ENCODE measurements at regions not wholly inside any gene's neighbourhood (a gene's known extent, or its start where the extent isn't known, plus 50 kb on each side); places are given as distances from the start of the nearest gene placed in this dataset.

GRCh38 chr14:97156705-97157104 lies 359.5 kb downstream of the VRK1 start:
- Histone ChIP-seq H3K4me1 (ENCODE audit: insufficient read depth, low read length) (no peaks in the 10 kb centered on the region), H3K79me2 (ENCODE audit: insufficient read depth, low read length) (no peaks in the 10 kb centered on the region), H3K4me2 (ENCODE audit: low read depth, low read length) (no peak overlapping the region), H3K27me3 (ENCODE audit: control insufficient read depth in 1 of 2, insufficient read depth in 2 of 2, low read length in 2 of 2) (no peaks in the 10 kb centered on the region), H3K4me3 (replicated peaks in 1 of 3; ENCODE audit: insufficient read depth in 1 of 3, low read depth in 2 of 3, low read length in 3 of 3) (no peak overlapping the region), H3K9ac (ENCODE audit: insufficient read depth, low read depth, low read length) (no peak overlapping the region), H4K20me1 (ENCODE audit: insufficient read depth, low read length) (no peaks in the 10 kb centered on the region), H3K9me3 (ENCODE audit: low read length) (peaks cover 11% of the 10 kb centered on the region), H3K27ac (ENCODE audit: extremely low read length, insufficient read depth, low read length) (no peak overlapping the region), H3K36me3 (replicated peaks in 1 of 2; ENCODE audit: control insufficient read depth in 1 of 2, insufficient read depth in 2 of 2, low read length in 2 of 2) (no peaks in the 10 kb centered on the region), H2AFZ (ENCODE audit: low read length) (no peak overlapping the region)
- in situ Hi-C loops (cut with HindIII; ENCODE audit: extremely low pct_ligation_motif_present, low pct_unique_long_range_greater_than_20kb) (no loop called here), intact Hi-C loops (cut with micrococcal nuclease; ENCODE audit: unreplicated experiment) (no loop called here)
- DNase-seq (ENCODE audit: low spot score) (no peak), FAIRE-seq (no peak), ATAC-seq (no peak)
- WGBS (ENCODE audit: low lambda C conversion rate) = 28% methylated on average over 5 of the region's 5 CpGs
- TF ChIP-seq DR1 (CRISPR knock-in tag; IDR thresholded peaks at IDR 0.05) (no peak), ELF1 (CRISPR knock-in tag; IDR thresholded peaks at IDR 0.05) (no peak)
- ChIA-PET POLR2A (no interaction called here), CTCF (ENCODE audit: low intra/inter-chr PET ratio, low total read pairs) (no interaction called here)
- BruUV-seq (replicated peaks) = no TSS peak

DNA sequence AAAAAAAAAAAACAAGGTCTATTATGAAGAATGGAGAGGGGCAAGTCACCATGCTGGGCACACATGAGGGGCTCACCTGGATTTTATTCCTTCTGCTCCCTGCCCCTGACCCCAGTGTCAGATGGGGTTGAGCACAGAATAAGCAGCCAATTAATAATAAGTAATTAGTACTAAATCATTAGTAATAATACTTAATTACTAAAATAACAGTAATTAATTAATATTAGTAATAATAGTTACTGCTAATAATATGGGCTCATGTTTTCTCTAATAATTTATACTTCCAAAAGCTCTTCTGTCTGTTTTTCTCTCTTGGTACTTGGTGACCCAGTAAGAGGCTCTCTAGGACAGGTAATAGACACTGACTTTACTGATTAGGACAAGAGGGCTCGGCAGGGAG lies 360.9 kb downstream of the VRK1 start:
- Histone ChIP-seq H3K27ac (ENCODE audit: extremely low read length, insufficient read depth, low read length) (no peak overlapping the region), H4K20me1 (ENCODE audit: insufficient read depth, low read length) (no peaks in the 10 kb centered on the region), H3K4me1 (ENCODE audit: insufficient read depth, low read length) (no peaks in the 10 kb centered on the region), H2AFZ (ENCODE audit: low read length) (no peak overlapping the region), H3K9ac (ENCODE audit: insufficient read depth, low read depth, low read length) (no peak overlapping the region), H3K79me2 (ENCODE audit: insufficient read depth, low read length) (no peaks in the 10 kb centered on the region), H3K4me2 (ENCODE audit: low read depth, low read length) (no peak overlapping the region), H3K27me3 (ENCODE audit: control insufficient read depth in 1 of 2, insufficient read depth in 2 of 2, low read length in 2 of 2) (no peaks in the 10 kb centered on the region), H3K36me3 (replicated peaks in 1 of 2; ENCODE audit: control insufficient read depth in 1 of 2, insufficient read depth in 2 of 2, low read length in 2 of 2) (no peaks in the 10 kb centered on the region), H3K4me3 (replicated peaks in 1 of 3; ENCODE audit: insufficient read depth in 1 of 3, low read depth in 2 of 3, low read length in 3 of 3) (no peak overlapping the region), H3K9me3 (ENCODE audit: low read length) (peaks cover 11% of the 10 kb centered on the region)
- CTCF ChIA-PET (ENCODE audit: low intra/inter-chr PET ratio, low total read pairs) = no interaction called here
- BruUV-seq (replicated peaks) = no TSS peak
- intact Hi-C loops (cut with micrococcal nuclease; ENCODE audit: unreplicated experiment) = no loop called here
- ATAC-seq = no peak
- in situ Hi-C loops (cut with HindIII; ENCODE audit: extremely low pct_ligation_motif_present, low pct_unique_long_range_greater_than_20kb) = no loop called here
- POLR2A ChIA-PET = no interaction called here
- no peak for DNase-seq (ENCODE audit: low spot score)
- no peak for TF ChIP-seq PLSCR1 (CRISPR knock-in tag; IDR thresholded peaks at IDR 0.05; ENCODE audit: borderline replicate concordance)
- TF ChIP-seq HINFP (CRISPR knock-in tag; IDR thresholded peaks at IDR 0.05; ENCODE audit: low read depth) = no peak
- TF ChIP-seq ZNF607 (CRISPR knock-in tag; IDR thresholded peaks at IDR 0.05; ENCODE audit: borderline replicate concordance) = no peak
- no peak for TF ChIP-seq GATAD2A (CRISPR knock-in tag; IDR thresholded peaks at IDR 0.05)
- no peak for TF ChIP-seq NR2F6 (IDR thresholded peaks at IDR 0.05)
- no peak for TF ChIP-seq NR2F6 (CRISPR knock-in tag; IDR thresholded peaks at IDR 0.05)
- TF ChIP-seq ZNF225 (CRISPR knock-in tag; IDR thresholded peaks at IDR 0.05) = no peak
- WGBS (ENCODE audit: low lambda C conversion rate) = 4% methylated on average over 1 of the region's 1 CpG
- no peak for FAIRE-seq

Data from HepG2 (cell line).